HG02763 (cell line): ENCODE measurements at regions not wholly inside any gene's neighbourhood (a gene's known extent, or its start where the extent isn't known, plus 50 kb on each side); places are given as distances from the start of the nearest gene placed in this dataset.
"Not testable (repeated sequence)": the region's sequence is repeated elsewhere in the genome, so short reads cannot be mapped to it uniquely, and the experiment has no call there.

ENCODE experiments used
- ATAC-seq: cut with Tn5 transposase; IDR thresholded peaks from one replicate; pipeline ENCODE4 v1.9.1; 2021; ENCODE audit warnings: mild to moderate bottlenecking, moderate library complexity; ENCODE audit not compliant: unreplicated experiment

DNA sequence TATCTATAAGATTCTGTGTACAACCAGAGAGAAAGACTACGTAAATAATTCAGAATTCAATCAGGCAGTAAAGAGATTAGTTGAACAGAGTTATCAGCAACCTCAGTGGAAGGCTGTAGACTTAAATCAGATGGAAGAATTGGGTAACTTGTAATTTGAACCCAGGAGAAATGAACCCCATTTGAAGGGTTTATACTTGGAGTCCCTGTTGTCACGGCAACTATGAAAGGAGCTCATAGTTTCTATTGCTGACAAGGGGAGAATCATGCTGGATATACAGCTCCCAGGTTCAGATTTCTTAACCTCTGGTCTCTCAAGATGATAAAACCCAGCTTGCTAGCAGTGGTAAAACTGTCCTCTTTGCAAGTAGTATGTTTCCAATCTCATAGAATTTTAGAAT is 54.4 kb upstream of the BMP4 start:
- no peak for ATAC-seq

GRCh38 chr14:54023027-54023426 is 66.4 kb upstream of the BMP4 start:
- no peak for ATAC-seq

- no peak for ATAC-seq
Observed at GRCh38 chr14:54025661-54026060, 69.0 kb upstream of the BMP4 start.

DNA sequence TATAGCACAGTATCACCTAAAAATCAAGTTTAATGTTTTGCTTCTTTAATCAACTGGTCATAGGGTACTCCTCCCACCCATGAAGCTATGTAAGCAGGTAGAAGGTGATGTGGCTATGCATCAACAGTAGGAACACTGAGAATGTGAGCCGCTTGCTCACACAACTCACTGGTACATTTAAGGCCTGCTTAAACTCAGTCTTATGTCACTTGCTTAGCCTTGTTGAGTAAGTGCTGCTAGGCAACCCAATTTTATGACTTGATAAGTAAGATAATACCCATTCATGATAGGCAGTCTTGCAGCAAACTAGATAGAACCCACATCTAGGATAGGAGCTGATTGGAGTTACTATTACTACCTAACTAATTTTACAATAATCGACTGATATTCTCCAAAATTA is 70.0 kb upstream of the BMP4 start:
- ATAC-seq: no peak

DNA sequence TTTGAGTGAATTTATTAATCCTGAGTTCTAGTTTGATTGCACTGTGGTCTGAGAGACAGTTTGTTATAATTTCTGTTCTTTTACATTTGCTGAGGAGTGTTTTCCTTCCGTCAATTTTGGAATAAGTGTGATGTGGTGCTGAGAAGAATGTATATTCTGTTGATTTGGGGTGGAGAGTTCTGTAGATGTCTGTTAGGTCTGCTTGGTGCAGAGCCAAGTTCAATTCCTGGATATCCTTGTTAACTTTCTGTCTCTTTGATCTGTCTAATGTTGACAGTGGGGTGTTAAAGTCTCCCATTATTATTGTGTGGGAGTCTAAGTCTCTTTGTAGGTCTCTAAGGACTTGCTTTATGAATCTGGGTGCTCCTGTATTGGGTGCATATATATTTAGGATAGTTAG is 74.4 kb upstream of the BMP4 start:
- ATAC-seq: not testable (repeated sequence)

DNA sequence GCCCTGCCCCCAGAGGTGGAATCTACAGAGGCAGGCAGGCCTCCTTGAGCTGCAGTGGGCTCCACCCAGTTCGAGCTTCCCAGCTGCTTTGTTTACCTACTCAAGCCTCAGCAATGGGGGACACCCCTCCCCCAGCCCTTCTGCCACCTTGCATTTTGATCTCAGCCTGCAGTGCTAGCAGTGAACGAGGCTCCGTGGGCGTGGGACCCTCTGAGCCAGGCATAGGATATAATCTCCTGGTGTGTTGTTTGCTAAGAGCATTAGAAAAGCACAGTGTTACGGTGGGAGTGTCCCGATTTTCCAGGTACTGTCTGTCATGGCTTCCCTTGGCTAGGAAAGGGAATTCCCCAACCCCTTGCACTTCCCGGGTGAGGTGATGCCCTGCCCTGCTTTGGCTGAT is 76.7 kb upstream of the BMP4 start:
- ATAC-seq: not testable (repeated sequence)

DNA sequence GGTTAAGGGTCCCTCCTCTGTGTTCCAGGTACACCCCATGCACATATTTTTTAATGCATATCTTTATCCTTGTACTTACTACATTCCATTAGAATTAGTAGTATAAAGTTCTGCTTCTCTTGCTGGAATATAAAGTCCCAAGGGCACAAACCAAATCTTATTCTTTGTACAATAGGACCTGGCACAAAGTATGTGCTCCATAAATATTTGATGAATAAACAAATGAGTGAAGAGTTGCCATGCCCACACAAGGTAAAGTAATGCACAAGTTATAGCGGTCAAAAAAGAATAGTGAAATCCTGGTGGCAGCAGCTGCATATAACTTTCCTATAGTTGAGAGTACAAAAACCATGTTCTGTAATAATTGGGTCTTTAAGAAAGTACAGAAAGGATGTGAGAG is 82.1 kb upstream of the BMP4 start:
- ATAC-seq: no peak

DNA sequence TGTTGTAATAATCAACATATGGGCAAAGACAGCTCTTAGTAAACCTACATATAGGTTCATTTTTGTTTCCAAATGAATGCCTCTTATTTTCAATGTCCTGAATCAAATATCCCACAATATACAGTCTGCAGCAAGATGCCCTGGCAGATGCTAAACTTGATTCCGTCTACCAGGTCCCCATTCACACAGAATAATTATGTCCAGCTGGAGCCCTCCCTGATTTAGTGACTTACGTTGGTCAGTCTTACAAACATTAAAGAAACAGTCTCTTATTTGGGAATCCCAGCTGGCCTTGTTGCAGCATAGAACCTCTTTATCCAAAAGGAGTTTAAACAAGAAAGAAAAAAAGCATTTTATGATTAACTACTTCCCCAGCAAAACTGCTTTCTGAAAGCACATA is 82.7 kb upstream of the BMP4 start:
- no peak for ATAC-seq

GRCh38 chr14:54040846-54041245 is 84.2 kb upstream of the BMP4 start:
- ATAC-seq: no peak

DNA sequence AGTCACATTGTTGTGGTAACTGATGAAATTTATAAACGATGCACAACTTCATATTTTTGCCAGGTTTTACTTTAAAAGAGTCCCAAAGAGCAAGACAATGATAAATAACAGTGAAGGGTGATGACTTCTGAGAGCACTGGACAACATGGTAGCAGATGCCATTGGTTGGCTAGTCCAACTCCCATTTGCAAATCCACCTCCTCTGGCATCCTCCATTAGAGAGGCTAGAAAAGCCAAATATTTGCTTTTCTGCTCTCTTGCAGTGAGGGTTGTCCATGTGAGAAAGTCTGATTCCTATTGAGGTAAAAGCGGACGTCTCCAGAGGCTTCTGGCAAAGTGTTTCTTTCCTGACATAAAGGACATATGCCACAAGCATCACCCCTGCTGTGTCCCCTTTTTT is 89.6 kb upstream of the BMP4 start:
- ATAC-seq: no peak

DNA sequence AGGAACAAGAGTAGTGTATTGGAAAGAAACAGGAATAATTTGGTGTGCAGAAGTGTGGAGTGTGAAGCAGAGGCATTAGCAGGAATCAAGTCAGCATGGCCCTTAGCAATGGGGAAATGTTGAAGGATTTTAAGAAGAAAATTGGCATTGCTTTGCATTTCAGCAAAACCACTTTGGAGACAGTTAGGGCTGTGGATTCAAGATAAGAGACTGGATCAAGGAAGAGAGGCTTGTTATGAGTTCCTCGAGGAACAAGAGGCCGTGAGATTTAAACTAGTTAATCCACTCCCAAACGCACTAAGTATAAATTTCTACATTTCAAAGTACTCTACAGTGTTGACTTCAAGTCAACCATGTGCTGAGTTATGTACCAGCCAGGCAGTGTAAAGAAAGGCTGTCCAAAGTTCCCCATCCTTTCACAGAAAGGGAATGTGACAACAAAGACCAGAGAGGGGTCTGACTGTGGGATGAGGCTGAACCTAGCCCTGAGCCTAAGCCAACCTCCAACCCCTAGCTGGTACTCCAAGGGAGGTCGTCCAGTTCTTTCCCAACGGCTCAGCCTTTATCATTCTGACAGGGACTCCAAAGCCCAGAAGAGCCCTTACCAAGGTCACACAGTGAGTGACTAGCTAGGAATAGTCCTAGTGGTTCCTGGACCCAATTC is 91.2 kb upstream of the BMP4 start:
- ATAC-seq: no peak

GRCh38 chr14:54048311-54048710 is 91.7 kb upstream of the BMP4 start:
- ATAC-seq: no peak

- ATAC-seq: no peak
Observed at GRCh38 chr14:54048736-54049135, 92.1 kb upstream of the BMP4 start.

DNA sequence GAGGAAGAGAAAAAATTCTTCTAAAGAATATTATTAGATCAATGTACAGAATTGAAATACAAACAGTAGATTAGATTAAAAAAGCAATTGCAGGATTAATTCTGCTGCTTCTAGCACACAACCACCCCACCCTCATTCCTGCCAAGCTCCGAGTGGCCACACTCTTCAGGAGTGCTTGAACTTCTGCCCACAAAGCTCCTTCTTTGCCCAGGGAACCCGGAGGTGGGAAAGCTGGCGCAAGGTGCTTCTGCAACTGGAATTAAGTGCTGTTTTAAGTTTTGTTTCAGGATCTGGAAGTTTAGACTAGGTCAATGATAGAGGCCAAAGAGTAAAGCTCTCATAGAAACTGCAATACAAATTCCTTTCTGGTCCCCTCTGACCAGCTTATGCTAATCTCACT is 94.1 kb upstream of the BMP4 start:
- no peak for ATAC-seq

DNA sequence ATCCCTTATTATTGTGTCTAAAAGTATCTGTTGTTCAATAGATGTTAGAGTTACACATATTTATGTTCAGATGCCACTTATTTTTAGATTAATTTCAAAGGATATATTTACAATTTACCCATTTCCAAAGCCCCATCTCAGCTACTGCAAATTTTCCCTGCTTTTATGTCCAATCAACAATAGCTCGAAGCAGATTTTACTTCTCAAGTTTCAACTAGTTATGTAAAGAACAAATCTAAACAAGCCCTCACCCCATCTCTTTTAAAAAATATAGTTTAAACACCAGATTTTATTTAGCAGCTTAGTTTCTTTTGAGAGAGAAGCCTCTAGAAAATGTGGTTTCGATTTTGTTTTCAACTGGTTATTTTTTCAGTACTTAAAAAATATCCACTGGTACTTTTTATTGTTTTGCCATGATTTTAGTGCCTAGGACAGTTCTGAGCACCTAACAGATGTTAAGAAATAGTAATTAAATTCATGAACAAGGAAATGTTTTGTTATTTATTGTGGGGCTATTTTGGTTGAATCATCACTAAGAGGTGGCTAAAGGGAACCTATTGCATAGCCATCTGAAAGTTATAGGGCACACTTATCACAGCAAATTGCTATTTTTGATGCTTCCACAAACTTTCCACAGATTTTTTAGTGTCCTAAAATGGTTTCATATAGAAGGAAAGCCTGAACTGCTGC is 96.2 kb upstream of the BMP4 start:
- ATAC-seq: no peak

GRCh38 chr14:54053386-54053745 is 96.7 kb upstream of the BMP4 start:
- ATAC-seq: no peak

- ATAC-seq: no peak
Observed at GRCh38 chr14:54058505-54058904, 101.9 kb upstream of the BMP4 start.

GRCh38 chr14:54083549-54084239 is 127.1 kb upstream of the BMP4 start:
- no peak for ATAC-seq

DNA sequence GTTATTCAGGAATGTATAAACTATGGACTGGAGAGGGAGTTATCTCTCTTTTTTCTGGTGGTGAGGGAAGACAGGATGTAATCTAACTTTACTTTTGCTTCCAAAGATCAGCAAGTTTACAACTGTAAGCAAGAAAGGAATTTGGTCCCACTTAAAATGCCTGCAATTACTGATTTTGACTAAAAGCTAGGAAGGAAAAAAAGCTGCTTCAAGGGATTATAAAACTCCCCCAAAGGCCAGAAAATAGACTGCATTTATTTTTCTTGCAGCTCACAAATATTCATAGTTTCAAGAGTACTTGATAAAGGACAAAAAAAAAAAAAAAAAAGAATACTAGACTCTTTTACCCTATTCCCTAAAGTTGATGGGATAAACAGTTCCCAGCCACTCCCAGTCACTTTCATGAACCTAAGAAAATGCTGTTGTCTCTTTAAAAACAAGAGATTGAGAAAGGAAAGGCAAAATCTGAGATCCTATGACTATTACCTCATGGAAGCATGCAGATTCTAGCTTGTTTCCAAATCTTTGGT is 128.7 kb upstream of the BMP4 start:
- ATAC-seq: no peak

- ATAC-seq: no peak
Observed at GRCh38 chr14:54085841-54086240, 129.2 kb upstream of the BMP4 start.

- ATAC-seq: no peak
Observed at GRCh38 chr14:54086767-54087166, 130.1 kb upstream of the BMP4 start.

GRCh38 chr14:54087376-54087775 is 130.8 kb upstream of the BMP4 start:
- no peak for ATAC-seq
